ENCODE measurements at regions not wholly inside any gene's neighbourhood (a gene's known extent, or its start where the extent isn't known, plus 50 kb on each side); places are given as distances from the start of the nearest gene placed in this dataset.

- TF ChIP-seq, protein P1, sequence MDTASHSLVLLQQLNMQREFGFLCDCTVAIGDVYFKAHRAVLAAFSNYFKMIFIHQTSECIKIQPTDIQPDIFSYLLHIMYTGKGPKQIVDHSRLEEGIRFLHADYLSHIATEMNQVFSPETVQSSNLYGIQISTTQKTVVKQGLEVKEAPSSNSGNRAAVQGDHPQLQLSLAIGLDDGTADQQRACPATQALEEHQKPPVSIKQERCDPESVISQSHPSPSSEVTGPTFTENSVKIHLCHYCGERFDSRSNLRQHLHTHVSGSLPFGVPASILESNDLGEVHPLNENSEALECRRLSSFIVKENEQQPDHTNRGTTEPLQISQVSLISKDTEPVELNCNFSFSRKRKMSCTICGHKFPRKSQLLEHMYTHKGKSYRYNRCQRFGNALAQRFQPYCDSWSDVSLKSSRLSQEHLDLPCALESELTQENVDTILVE (CRISPR knock-in tag; IDR thresholded peaks at IDR 0.05) = no peak
- no peak for TF ChIP-seq EED (CRISPR knock-in tag; IDR thresholded peaks at IDR 0.05)
- no peak for TF ChIP-seq ZFP82 (CRISPR knock-in tag; IDR thresholded peaks at IDR 0.05; ENCODE audit: borderline replicate concordance)
- TF ChIP-seq NAIF1 (CRISPR knock-in tag; IDR thresholded peaks at IDR 0.05; ENCODE audit: borderline replicate concordance) = no peak
- no peak for TF ChIP-seq KLF12 (CRISPR knock-in tag; IDR thresholded peaks at IDR 0.05; ENCODE audit: borderline replicate concordance)
- no peak for TF ChIP-seq HMGA1 (CRISPR knock-in tag; conservative IDR thresholded peaks at IDR 0.05)
- no peak for TF ChIP-seq PRDM4 (CRISPR knock-in tag; IDR thresholded peaks at IDR 0.05; ENCODE audit: borderline replicate concordance)
- no peak for TF ChIP-seq ELF1 (CRISPR knock-in tag; IDR thresholded peaks at IDR 0.05)
- TF ChIP-seq EEA1 (CRISPR knock-in tag; IDR thresholded peaks at IDR 0.05; ENCODE audit: borderline replicate concordance) = no peak
- TF ChIP-seq ZNF629 (CRISPR knock-in tag; conservative IDR thresholded peaks at IDR 0.05) = no peak
- TF ChIP-seq ZNF34 (CRISPR knock-in tag; IDR thresholded peaks at IDR 0.05; ENCODE audit: borderline replicate concordance) = no peak
- TF ChIP-seq SATB2 (CRISPR knock-in tag; IDR thresholded peaks at IDR 0.05) = no peak
- TF ChIP-seq ZSCAN20 (CRISPR knock-in tag; IDR thresholded peaks at IDR 0.05; ENCODE audit: borderline replicate concordance) = no peak
- peak; percentile 54; the same call in 1 of the 2 replicates for TF ChIP-seq FOXP4 (CRISPR knock-in tag; IDR thresholded peaks at IDR 0.05)
- TF ChIP-seq PREB (CRISPR knock-in tag; IDR thresholded peaks at IDR 0.05) = no peak
- no peak for TF ChIP-seq ZNF672 (CRISPR knock-in tag; IDR thresholded peaks at IDR 0.05)
- TF ChIP-seq RBAK (CRISPR knock-in tag; IDR thresholded peaks at IDR 0.05) = no peak
- no peak for TF ChIP-seq HMGXB3 (CRISPR knock-in tag; IDR thresholded peaks at IDR 0.05; ENCODE audit: borderline replicate concordance)
Measured at GRCh38 chrX:117376460-117376859, 740.1 kb downstream of the KLHL13 start (continued).

Data from HepG2 (cell line).